ENCODE measurements at regions not wholly inside any gene's neighbourhood (a gene's known extent, or its start where the extent isn't known, plus 50 kb on each side); places are given as distances from the start of the nearest gene placed in this dataset.

DNA sequence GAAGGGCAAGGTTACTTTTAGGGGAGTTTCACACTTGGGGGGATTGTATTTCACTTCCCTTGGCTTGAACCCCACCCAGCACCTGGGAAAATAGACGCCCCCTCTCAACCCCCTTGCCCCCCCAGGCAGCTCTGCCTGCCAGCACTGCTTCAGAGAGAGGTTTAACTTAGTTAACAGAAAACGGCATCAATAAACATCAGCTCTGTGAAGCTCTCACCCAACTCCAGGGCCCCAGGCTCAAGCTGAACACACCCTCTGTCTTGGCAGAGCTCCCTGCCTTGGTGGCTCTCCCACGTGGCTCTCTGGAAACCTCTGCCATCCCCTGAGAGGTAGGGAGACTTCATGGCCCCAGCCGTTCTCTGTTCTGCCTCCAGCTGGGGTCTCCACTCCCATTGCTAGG is 244.1 kb downstream of the ACKR3 start:
- no peak overlapping the region for H3K4me3 ChIP-seq (ENCODE audit: low read depth, low read length)
- TF ChIP-seq CTCF (IDR thresholded peaks at IDR 0.05; ENCODE audit: low read depth, low read length), result no peak

DNA sequence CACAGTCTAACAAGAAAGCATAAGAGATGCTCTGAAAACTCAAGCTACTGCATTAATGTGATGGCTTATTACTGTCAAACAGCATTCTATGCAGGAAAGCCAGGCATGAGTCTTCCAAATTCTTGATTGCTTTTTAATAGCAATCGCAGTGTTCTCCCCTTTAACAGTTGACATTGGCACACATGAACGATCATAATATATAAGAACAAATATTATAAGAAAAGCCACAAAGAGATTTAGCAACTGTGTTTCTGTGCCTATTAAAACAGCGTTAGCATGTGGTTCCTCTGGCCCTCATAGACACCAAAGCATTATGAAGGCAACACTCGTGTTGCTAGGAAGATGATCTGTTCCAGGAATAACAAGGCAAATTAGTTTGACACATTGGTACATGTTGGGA is 245.0 kb downstream of the ACKR3 start:
- TF ChIP-seq CTCF (IDR thresholded peaks at IDR 0.05; ENCODE audit: low read depth, low read length), result no peak
- H3K4me3 ChIP-seq (ENCODE audit: low read depth, low read length), result no peak overlapping the region

- no peak for TF ChIP-seq CTCF (IDR thresholded peaks at IDR 0.05; ENCODE audit: low read depth, low read length)
- H3K4me3 ChIP-seq (ENCODE audit: low read depth, low read length), result no peak overlapping the region
These were observed 246.1 kb downstream of the ACKR3 start for GRCh38 chr2:236815746-236816145.

DNA sequence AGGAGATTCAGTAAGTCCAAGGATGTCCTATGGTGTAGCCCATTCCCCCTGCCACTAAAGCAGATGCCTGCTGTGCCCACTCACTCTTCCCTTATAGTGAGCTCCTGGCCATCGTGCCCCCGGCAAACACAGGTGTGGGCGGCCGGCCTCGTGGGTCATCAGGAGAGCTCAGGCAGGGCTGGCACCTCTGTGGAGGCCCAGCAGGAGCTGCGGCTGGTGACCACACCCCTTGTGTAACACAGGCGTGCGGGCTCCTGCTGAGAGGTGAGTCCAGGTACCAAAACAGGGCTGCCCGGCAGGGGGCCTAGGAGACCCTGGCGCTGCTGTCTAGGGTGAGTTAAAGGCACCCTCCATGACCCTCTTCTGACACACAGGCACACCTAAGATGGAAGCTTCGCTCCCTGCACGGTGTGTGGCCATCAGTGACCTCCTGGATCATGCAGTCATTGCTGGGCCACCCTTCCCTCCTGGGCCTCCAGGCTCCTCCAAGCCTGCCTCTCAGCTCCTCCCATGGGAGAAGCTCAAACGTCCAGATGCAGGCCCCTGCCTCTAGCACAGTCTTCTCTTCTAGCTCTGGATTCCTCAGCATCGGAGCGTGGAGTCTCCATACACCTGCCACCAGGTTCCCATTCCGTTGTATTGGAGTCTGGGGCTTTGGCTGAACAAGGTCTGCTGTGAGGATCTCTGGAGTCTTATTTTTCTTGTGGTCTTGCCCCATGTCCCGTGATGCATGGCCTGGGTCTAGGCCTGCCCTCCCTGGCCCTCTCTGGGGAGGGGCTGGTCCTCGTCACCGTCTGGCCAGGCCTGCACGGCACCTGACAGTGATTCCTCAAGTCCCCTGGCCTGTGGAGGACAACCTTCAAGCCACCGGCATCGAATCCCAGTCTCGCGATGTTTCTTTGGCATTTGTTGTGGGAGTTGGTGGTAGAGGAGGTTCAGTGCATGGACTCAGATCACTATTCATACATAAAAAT is 246.9 kb downstream of the ACKR3 start:
- no peak overlapping the region for H3K4me3 ChIP-seq (ENCODE audit: low read depth, low read length)
- TF ChIP-seq CTCF (IDR thresholded peaks at IDR 0.05; ENCODE audit: low read depth, low read length), result no peak

DNA sequence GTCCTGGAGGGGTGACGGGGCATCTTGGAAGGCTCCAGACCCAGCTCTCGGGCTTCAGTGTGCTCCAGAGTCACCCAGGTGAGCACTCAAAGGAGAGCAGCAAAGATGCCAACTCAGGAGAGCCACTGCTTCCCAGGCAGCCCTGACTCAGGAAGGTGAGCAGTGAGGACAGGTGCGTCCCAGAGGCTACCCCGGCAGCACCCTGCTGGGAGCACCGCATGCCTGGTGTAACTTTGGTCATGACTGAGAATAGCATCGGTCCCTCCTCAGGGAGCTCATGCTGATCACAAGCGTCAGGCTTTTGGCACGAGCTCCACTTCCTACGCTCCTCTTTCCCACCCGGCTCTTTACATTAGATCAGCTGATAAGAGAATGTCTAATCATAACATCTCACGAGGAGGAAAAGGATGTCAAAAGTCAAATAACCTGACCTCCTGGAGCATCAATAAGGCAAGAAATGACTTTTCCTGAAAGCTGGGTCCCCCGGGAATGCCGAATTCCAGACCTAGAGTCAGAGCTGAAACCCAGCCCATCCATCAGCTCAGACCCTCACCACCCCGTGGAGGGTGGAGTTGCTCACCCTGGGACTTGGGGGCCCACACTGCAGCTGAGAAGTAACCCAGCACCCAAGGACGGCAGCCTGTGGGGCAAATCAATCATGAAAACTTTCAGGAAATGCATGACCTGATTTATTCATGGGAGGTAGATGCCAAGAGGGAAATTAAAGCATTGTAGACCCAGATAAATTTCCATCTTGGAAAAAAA is 248.8 kb downstream of the ACKR3 start:
- H3K4me3 ChIP-seq (ENCODE audit: low read depth, low read length), result no peak overlapping the region
- TF ChIP-seq CTCF (IDR thresholded peaks at IDR 0.05; ENCODE audit: low read depth, low read length), result no peak

- H3K4me3 ChIP-seq (ENCODE audit: low read depth, low read length), result no peak overlapping the region
- TF ChIP-seq CTCF (IDR thresholded peaks at IDR 0.05; ENCODE audit: low read depth, low read length), result no peak
These were observed 249.8 kb downstream of the ACKR3 start for GRCh38 chr2:236819275-236820002.

All from WI38 (cell line).